HG02610 (cell line): ENCODE measurements at regions not wholly inside any gene's neighbourhood (a gene's known extent, or its start where the extent isn't known, plus 50 kb on each side); places are given as distances from the start of the nearest gene placed in this dataset.

Source experiments
- ATAC-seq: cut with Tn5 transposase; IDR thresholded peaks from one replicate; pipeline ENCODE4 v1.9.1; 2021; ENCODE audit warnings: mild to moderate bottlenecking, moderate library complexity; ENCODE audit not compliant: unreplicated experiment

GRCh38 chr7:42400211-42400772 lies 163.3 kb upstream of the GLI3 start:
- no peak for ATAC-seq

GRCh38 chr7:42395607-42396006 lies 158.6 kb upstream of the GLI3 start:
- ATAC-seq = no peak

GRCh38 chr7:42392826-42393225 lies 155.8 kb upstream of the GLI3 start:
- ATAC-seq = no peak

GRCh38 chr7:42389697-42390096 lies 152.7 kb upstream of the GLI3 start:
- no peak for ATAC-seq

- ATAC-seq = no peak
Observed at GRCh38 chr7:42385912-42386311, 148.9 kb upstream of the GLI3 start.

GRCh38 chr7:42381161-42381560 lies 144.2 kb upstream of the GLI3 start:
- ATAC-seq = no peak

GRCh38 chr7:42380401-42380800 lies 143.4 kb upstream of the GLI3 start:
- no peak for ATAC-seq

GRCh38 chr7:42378149-42378548 lies 141.1 kb upstream of the GLI3 start:
- ATAC-seq = no peak

- no peak for ATAC-seq
Observed at GRCh38 chr7:42373285-42373684, 136.3 kb upstream of the GLI3 start.

GRCh38 chr7:42372479-42372878 lies 135.5 kb upstream of the GLI3 start:
- ATAC-seq = no peak

GRCh38 chr7:42359946-42360345 lies 122.9 kb upstream of the GLI3 start:
- no peak for ATAC-seq

- no peak for ATAC-seq
Observed at GRCh38 chr7:42351316-42351935, 114.4 kb upstream of the GLI3 start.

- no peak for ATAC-seq
Observed at GRCh38 chr7:42350801-42351200, 113.8 kb upstream of the GLI3 start.

- ATAC-seq = no peak
Observed at GRCh38 chr7:42348631-42349030, 111.6 kb upstream of the GLI3 start.

GRCh38 chr7:42348071-42348470 lies 111.1 kb upstream of the GLI3 start:
- no peak for ATAC-seq

- ATAC-seq = no peak
Observed at GRCh38 chr7:42347616-42348015, 110.6 kb upstream of the GLI3 start.

- no peak for ATAC-seq
Observed at GRCh38 chr7:42345478-42346299, 108.7 kb upstream of the GLI3 start.

- ATAC-seq = no peak
Observed at GRCh38 chr7:42344198-42344755, 107.3 kb upstream of the GLI3 start.

- ATAC-seq = no peak
Observed at GRCh38 chr7:42342381-42342780, 105.4 kb upstream of the GLI3 start.

- no peak for ATAC-seq
Observed at GRCh38 chr7:42340436-42340835, 103.4 kb upstream of the GLI3 start.

- ATAC-seq = no peak
Observed at GRCh38 chr7:42338916-42339540, 102.0 kb upstream of the GLI3 start.
